ENCODE measurements at regions not wholly inside any gene's neighbourhood (a gene's known extent, or its start where the extent isn't known, plus 50 kb on each side); places are given as distances from the start of the nearest gene placed in this dataset.

- Histone ChIP-seq H3K4me1 (ENCODE audit: control insufficient read depth in 1 of 2, insufficient read depth in 2 of 2, low read depth in 1 of 2, low read length in 1 of 2) (no peaks in the 10 kb centered on the region), H3K9me2 (no peaks in the 10 kb centered on the region), H3K27ac (ENCODE audit: low read depth in 2 of 2, low read length in 1 of 2) (no peak overlapping the region), H3F3A (replicated peaks; ENCODE audit: insufficient read depth) (no peaks in the 10 kb centered on the region), H3K79me2 (ENCODE audit: insufficient read depth) (no peaks in the 10 kb centered on the region), H2AFZ (ENCODE audit: low read depth) (no peak overlapping the region), H3K4me3 (ENCODE audit: low read depth in 2 of 2, low read length in 1 of 2) (no peak overlapping the region), H3K9me3 (no peaks in the 10 kb centered on the region), H4K20me1 (ENCODE audit: insufficient read depth) (no peaks in the 10 kb centered on the region), H3K36me3 (replicated peaks in 1 of 2; ENCODE audit: control insufficient read depth in 1 of 2, insufficient read depth in 2 of 2, low read length in 1 of 2) (no peaks in the 10 kb centered on the region), H3K9ac (no peak overlapping the region), H3K27me3 (ENCODE audit: insufficient read depth) (no peaks in the 10 kb centered on the region), H3K4me2 (no peak overlapping the region)
- POLR2A ChIA-PET: no interaction called here
- WGBS (ENCODE audit: low lambda C conversion rate): 17% methylated on average over 1 of the region's 1 CpG
- TF ChIP-seq FOSL2 (IDR thresholded peaks at IDR 0.05; ENCODE audit: borderline replicate concordance, low read depth) (no peak), GABPA (IDR thresholded peaks at IDR 0.05; ENCODE audit: low read depth) (no peak), GATA2 (CRISPR knock-in tag; IDR thresholded peaks at IDR 0.05) (no peak), ZBTB33 (IDR thresholded peaks at IDR 0.05; ENCODE audit: borderline replicate concordance, low read depth) (no peak), SMC3 (IDR thresholded peaks at IDR 0.05; ENCODE audit: low read depth, low read length) (no peak), EP300 (IDR thresholded peaks at IDR 0.05; ENCODE audit: borderline replicate concordance in 1 of 2, low read depth in 1 of 2, low read length in 1 of 2) (no peak), USF1 (IDR thresholded peaks at IDR 0.05; ENCODE audit: borderline replicate concordance, low read depth) (no peak), TEAD4 (IDR thresholded peaks at IDR 0.05; ENCODE audit: borderline replicate concordance, insufficient read depth) (no peak), MXI1 (IDR thresholded peaks at IDR 0.05; ENCODE audit: low read depth, low read length) (no peak), JUND (IDR thresholded peaks at IDR 0.05) (no peak), TAF1 (IDR thresholded peaks at IDR 0.05; ENCODE audit: borderline replicate concordance, low read depth, low read length) (no peak)
- TF ChIP-seq, protein P1, sequence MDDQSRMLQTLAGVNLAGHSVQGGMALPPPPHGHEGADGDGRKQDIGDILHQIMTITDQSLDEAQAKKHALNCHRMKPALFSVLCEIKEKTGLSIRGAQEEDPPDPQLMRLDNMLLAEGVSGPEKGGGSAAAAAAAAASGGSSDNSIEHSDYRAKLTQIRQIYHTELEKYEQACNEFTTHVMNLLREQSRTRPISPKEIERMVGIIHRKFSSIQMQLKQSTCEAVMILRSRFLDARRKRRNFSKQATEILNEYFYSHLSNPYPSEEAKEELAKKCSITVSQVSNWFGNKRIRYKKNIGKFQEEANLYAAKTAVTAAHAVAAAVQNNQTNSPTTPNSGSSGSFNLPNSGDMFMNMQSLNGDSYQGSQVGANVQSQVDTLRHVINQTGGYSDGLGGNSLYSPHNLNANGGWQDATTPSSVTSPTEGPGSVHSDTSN (IDR thresholded peaks at IDR 0.05): no peak
- TF ChIP-seq, protein P2, sequence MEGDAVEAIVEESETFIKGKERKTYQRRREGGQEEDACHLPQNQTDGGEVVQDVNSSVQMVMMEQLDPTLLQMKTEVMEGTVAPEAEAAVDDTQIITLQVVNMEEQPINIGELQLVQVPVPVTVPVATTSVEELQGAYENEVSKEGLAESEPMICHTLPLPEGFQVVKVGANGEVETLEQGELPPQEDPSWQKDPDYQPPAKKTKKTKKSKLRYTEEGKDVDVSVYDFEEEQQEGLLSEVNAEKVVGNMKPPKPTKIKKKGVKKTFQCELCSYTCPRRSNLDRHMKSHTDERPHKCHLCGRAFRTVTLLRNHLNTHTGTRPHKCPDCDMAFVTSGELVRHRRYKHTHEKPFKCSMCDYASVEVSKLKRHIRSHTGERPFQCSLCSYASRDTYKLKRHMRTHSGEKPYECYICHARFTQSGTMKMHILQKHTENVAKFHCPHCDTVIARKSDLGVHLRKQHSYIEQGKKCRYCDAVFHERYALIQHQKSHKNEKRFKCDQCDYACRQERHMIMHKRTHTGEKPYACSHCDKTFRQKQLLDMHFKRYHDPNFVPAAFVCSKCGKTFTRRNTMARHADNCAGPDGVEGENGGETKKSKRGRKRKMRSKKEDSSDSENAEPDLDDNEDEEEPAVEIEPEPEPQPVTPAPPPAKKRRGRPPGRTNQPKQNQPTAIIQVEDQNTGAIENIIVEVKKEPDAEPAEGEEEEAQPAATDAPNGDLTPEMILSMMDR (IDR thresholded peaks at IDR 0.05): no peak
- DNase-seq: no peak
- CTCF ChIA-PET: no interaction called here
These were observed 194.6 kb upstream of the NRG3 start for GRCh38 chr10:81680359-81680758.
